SK-N-MC (cell line): ENCODE measurements at regions not wholly inside any gene's neighbourhood (a gene's known extent, or its start where the extent isn't known, plus 50 kb on each side); places are given as distances from the start of the nearest gene placed in this dataset.
"Not testable (repeated sequence)": the region's sequence is repeated elsewhere in the genome, so short reads cannot be mapped to it uniquely, and the experiment has no call there.

ENCODE experiments used
- DNase-seq: peaks from one replicate; pipeline ENCODE4 v3.0.0-alpha.2; 2011; ENCODE audit warnings: low read depth, low spot score
- H3K27ac ChIP-seq: fragments of 200-600 bp; sonication (generic); 2 replicates; pipeline ENCODE4 v1.5.1; 2016; ENCODE audit warnings: mixed run types
- H3K36me3 ChIP-seq: fragments of 200-600 bp; sonication (generic); 2 replicates; pipeline ENCODE4 v1.6.1; 2017; ENCODE audit warnings: antibody characterized with exemption, low read length, mixed read lengths; ENCODE audit not compliant: insufficient read depth
- H3K4me3 ChIP-seq: fragments of 200-600 bp; sonication (generic); 2 replicates; pipeline ENCODE4 v1.5.1; 2016
- H3K9ac ChIP-seq: fragments of 200-600 bp; sonication (generic); 2 replicates; pipeline ENCODE4 v1.8.0; 2017; ENCODE audit warnings: mixed run types, mixed read lengths; ENCODE audit not compliant: insufficient read length
- H3K9me3 ChIP-seq: fragments of 200-600 bp; sonication (generic); 2 replicates; pipeline ENCODE4 v1.6.1; 2017; ENCODE audit warnings: low read depth, mild to moderate bottlenecking, antibody characterized with exemption, low read length, moderate library complexity, mixed read lengths
- EZH2 ChIP-seq: fragments of 200-600 bp; sonication (generic); IDR thresholded peaks from one replicate; pipeline ENCODE4 v1.6.1; 2017; ENCODE audit warnings: antibody characterized with exemption
- FOXP2 ChIP-seq: optimal IDR thresholded peaks from 2 replicates; pipeline ENCODE3; 2011; ENCODE audit warnings: mild to moderate bottlenecking, moderate library complexity; ENCODE audit not compliant: insufficient read depth; ENCODE audit errors: extremely low read length, control extremely low read depth
- POLR2AphosphoS5 ChIP-seq: IDR thresholded peaks from 2 replicates; pipeline ENCODE4 v1.6.1; 2012; ENCODE audit warnings: mild to moderate bottlenecking, low read depth, low read length, borderline replicate concordance

DNA sequence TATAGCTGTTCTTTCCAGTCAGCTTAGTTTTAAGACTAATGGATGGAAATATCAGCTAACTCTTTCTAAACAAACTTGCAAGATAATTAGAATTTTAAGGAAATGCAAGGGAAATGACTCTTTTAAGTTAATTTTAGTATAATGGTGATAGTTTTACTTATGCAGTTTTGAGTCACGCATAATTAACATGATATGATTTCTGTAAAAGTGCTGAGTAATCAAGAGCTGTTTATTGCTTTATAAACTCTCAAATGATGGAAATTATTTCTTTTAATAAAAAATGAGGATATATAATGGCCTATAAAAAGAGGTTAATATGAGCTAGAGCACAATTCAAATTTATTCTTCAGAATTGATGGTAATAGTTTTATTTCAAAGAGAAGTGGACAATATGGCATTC lies 385.9 kb downstream of the GLUD2 start:
- no peak for TF ChIP-seq POLR2AphosphoS5
- TF ChIP-seq FOXP2, result no peak
- TF ChIP-seq EZH2, result no peak
- Histone ChIP-seq H3K9ac (no peak overlapping the region), H3K9me3 (no peaks in the 10 kb centered on the region), H3K27ac (no peak overlapping the region), H3K4me3 (no peak overlapping the region), H3K36me3 (no peaks in the 10 kb centered on the region)
- no peak for DNase-seq

DNA sequence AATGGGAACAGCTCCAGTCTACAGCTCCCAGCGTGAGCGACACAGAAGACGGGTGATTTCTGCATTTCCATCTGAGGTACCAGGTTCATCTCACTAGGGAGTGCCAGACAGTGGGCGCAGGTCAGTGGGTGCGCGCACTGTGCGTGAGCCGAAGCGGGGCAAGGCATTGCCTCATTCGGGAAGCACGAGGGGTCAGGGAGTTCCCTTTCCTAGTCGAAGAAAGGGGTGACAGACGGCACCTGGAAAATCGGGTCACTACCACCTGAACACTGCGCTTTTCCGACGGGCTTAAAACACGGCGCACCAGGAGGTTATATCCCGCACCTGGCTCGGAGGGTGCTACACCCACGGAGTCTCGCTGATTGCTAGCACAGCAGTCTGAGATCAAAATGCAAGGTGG lies 390.3 kb downstream of the GLUD2 start:
- not testable (repeated sequence) for DNase-seq, H3K36me3 ChIP-seq, H3K27ac ChIP-seq, H3K9ac ChIP-seq, H3K4me3 ChIP-seq, H3K9me3 ChIP-seq

GRCh38 chrX:121455890-121456289 lies 408.5 kb downstream of the GLUD2 start:
- no peak overlapping the region for H3K4me3 ChIP-seq
- H3K9me3 ChIP-seq, result no peaks in the 10 kb centered on the region
- H3K27ac ChIP-seq, result no peak overlapping the region
- no peak for TF ChIP-seq EZH2
- no peak for TF ChIP-seq POLR2AphosphoS5
- TF ChIP-seq FOXP2, result no peak
- H3K9ac ChIP-seq, result no peak overlapping the region
- H3K36me3 ChIP-seq, result no peaks in the 10 kb centered on the region
- DNase-seq, result no peak

DNA sequence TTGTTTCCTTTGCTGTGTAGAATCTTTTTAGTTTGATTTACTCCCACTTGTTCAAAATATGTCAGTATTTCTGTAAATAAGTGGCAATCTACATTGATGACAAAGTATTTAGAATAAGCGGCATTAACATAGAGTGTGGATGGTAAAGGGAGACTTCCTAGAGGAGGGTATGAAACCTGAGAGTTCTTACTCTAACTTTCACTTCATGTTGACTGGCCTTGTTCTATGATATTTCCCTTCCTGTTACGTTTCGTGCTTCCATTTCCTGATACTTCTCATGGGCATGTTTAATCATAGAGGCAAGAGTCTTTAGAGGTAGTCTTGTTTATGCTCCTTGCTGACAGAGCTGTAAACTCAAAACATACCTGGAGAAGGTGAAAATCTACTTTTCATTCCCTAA lies 408.9 kb downstream of the GLUD2 start:
- TF ChIP-seq FOXP2 (no peak), POLR2AphosphoS5 (no peak), EZH2 (no peak)
- H3K36me3 ChIP-seq, result no peaks in the 10 kb centered on the region
- H3K27ac ChIP-seq, result no peak overlapping the region
- no peak for DNase-seq
- no peaks in the 10 kb centered on the region for H3K9me3 ChIP-seq
- H3K9ac ChIP-seq, result no peak overlapping the region
- no peak overlapping the region for H3K4me3 ChIP-seq

DNA sequence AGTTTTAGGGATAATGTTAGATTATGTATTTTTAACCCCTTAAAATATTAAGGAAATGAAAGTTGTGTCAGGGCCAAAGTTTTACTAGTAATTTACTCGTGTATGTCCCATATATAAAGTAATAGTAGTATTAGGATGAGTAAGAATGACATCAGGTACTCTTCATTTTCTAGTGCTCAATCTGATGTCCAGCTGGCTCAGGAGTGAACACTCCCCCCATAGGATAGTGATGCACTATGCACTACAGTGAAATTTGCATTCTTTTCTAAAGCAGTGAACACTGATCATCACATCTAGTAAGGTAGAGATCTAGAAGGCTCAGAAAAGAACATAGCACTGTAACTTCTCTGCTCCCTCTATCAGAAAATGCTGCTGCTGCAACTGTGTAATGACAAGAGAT lies 409.7 kb downstream of the GLUD2 start:
- no peak overlapping the region for H3K4me3 ChIP-seq
- H3K9ac ChIP-seq, result no peak overlapping the region
- no peaks in the 10 kb centered on the region for H3K9me3 ChIP-seq
- TF ChIP-seq FOXP2 (no peak), EZH2 (no peak), POLR2AphosphoS5 (no peak)
- no peaks in the 10 kb centered on the region for H3K36me3 ChIP-seq
- DNase-seq, result no peak
- H3K27ac ChIP-seq, result no peak overlapping the region

GRCh38 chrX:121479406-121479805 lies 432.0 kb downstream of the GLUD2 start:
- no peak overlapping the region for H3K4me3 ChIP-seq
- H3K27ac ChIP-seq, result no peak overlapping the region
- TF ChIP-seq FOXP2 (no peak), POLR2AphosphoS5 (no peak)
- DNase-seq, result no peak
- no peaks in the 10 kb centered on the region for H3K36me3 ChIP-seq
- no peak overlapping the region for H3K9ac ChIP-seq
- H3K9me3 ChIP-seq, result no peaks in the 10 kb centered on the region

GRCh38 chrX:121496966-121497365 lies 449.6 kb downstream of the GLUD2 start:
- TF ChIP-seq EZH2, result no peak
- TF ChIP-seq FOXP2, result no peak
- no peak for TF ChIP-seq POLR2AphosphoS5
- H3K4me3 ChIP-seq, result no peak overlapping the region
- H3K27ac ChIP-seq, result no peak overlapping the region
- no peak overlapping the region for H3K9ac ChIP-seq
- no peaks in the 10 kb centered on the region for H3K9me3 ChIP-seq
- DNase-seq, result no peak
- no peaks in the 10 kb centered on the region for H3K36me3 ChIP-seq

DNA sequence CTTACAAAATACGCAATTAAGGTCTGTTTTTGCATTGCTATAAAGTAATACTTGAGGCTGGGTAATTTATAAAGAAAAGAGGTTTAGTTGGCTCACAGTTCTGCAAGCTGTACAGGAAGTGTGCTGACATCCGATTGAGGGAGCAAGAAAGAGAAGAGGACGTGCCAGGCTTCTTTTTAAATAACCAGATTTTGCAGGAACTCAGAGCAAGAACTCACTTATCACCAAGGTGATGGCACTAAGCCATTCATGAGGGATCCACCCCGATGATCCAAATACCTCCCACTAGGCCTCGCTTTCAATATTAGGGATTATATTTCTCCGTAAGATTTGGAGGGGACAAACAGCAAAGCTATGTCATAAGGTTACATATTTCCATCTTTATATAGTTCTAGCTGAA lies 456.7 kb downstream of the GLUD2 start:
- no peaks in the 10 kb centered on the region for H3K36me3 ChIP-seq

DNA sequence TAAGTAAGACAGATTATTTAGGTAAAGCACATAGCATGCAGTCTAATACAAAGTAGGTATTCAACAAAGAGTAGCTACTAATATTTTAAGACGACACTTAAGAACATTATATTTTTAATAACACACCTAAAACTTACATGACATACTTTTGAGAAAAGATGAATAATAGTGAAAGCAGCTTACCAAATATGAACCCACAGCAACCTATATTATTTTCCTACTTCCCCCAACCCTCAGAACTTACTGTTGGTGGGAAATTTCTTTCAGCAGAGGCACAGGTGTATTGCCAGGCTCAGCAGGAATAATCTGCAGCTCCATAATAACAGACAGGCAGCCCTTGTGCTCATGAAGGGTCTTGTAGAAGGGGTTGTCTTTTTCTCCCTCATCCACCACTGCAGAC lies 498.9 kb downstream of the GLUD2 start:
- Histone ChIP-seq H3K9ac (no peak overlapping the region), H3K4me3 (no peak overlapping the region), H3K36me3 (no peaks in the 10 kb centered on the region), H3K9me3 (no peaks in the 10 kb centered on the region), H3K27ac (no peak overlapping the region)
- TF ChIP-seq POLR2AphosphoS5, result no peak
- no peak for TF ChIP-seq EZH2
- no peak for TF ChIP-seq FOXP2
- no peak for DNase-seq

More for the DNA sequence above, 456.7 kb downstream of the GLUD2 start:
- no peak for TF ChIP-seq POLR2AphosphoS5
- no peak for TF ChIP-seq FOXP2
- no peak for TF ChIP-seq EZH2
- Histone ChIP-seq H3K4me3 (no peak overlapping the region), H3K27ac (no peak overlapping the region), H3K9me3 (no peaks in the 10 kb centered on the region), H3K9ac (no peak overlapping the region)
- DNase-seq, result no peak
